Osteoblast (primary cell): ENCODE measurements at regions not wholly inside any gene's neighbourhood (a gene's known extent, or its start where the extent isn't known, plus 50 kb on each side); places are given as distances from the start of the nearest gene placed in this dataset.

ENCODE experiments used
- DNase-seq: peaks from one replicate; pipeline ENCODE4 v3.0.0; 2011; ENCODE audit warnings: low spot score, mixed read lengths; ENCODE audit not compliant: insufficient read length; ENCODE audit errors: missing footprints
- H2AFZ ChIP-seq: 2 replicates; pipeline ENCODE4 v1.6.0; 2011; ENCODE audit warnings: mild to moderate bottlenecking, low read length
- H3K27ac ChIP-seq: 2 replicates; pipeline ENCODE4 v1.5.1; 2011; ENCODE audit warnings: mild to moderate bottlenecking, low read depth, low read length, moderate library complexity
- H3K27me3 ChIP-seq: 2 replicates; pipeline ENCODE4 v1.6.0; 2012; ENCODE audit warnings: mild to moderate bottlenecking, control low read depth, inconsistent platforms, low read length, moderate library complexity; ENCODE audit not compliant: insufficient read depth
- H3K36me3 ChIP-seq: 2 replicates; pipeline ENCODE4 v1.5.1; 2011; ENCODE audit warnings: mild to moderate bottlenecking, low read length, control low read depth, moderate library complexity; ENCODE audit not compliant: insufficient read depth
- H3K4me1 ChIP-seq: 2 replicates; pipeline ENCODE4 v1.5.1; 2011; ENCODE audit warnings: mild to moderate bottlenecking, low read length, control low read depth, moderate library complexity; ENCODE audit not compliant: insufficient read depth
- H3K4me2 ChIP-seq: 2 replicates; pipeline ENCODE4 v1.6.0; 2011; ENCODE audit warnings: mild to moderate bottlenecking, low read length; ENCODE audit not compliant: insufficient read depth
- H3K4me3 ChIP-seq: fragments of 200-600 bp; sonication (generic); 3 replicates; pipeline ENCODE4 v1.5.1; 2012; ENCODE audit warnings: mild to moderate bottlenecking, low read length, inconsistent platforms; ENCODE audit not compliant: insufficient read depth
- H3K79me2 ChIP-seq: 2 replicates; pipeline ENCODE4 v1.6.0; 2012; ENCODE audit warnings: mild to moderate bottlenecking, low read length, control low read depth, inconsistent platforms; ENCODE audit not compliant: insufficient read depth
- H3K9me3 ChIP-seq: 2 replicates; pipeline ENCODE4 v1.5.1; 2011; ENCODE audit warnings: low read depth, low read length, control low read depth
- H4K20me1 ChIP-seq: 2 replicates; pipeline ENCODE4 v1.6.0; 2012; ENCODE audit warnings: mild to moderate bottlenecking, low read length, control low read depth; ENCODE audit not compliant: insufficient read depth
- TF ChIP-seq, protein P1 (sequence below): IDR thresholded peaks from 2 replicates; pipeline ENCODE4 v1.5.1; 2011; ENCODE audit warnings: mild to moderate bottlenecking, low read depth, low read length, moderate library complexity; ENCODE audit errors: extremely low read depth

GRCh38 chr10:28468707-28469483 lies 64.0 kb upstream of the WAC start:
- Histone ChIP-seq H3K36me3 (no peaks in the 10 kb centered on the region), H4K20me1 (no peaks in the 10 kb centered on the region), H3K79me2 (no peaks in the 10 kb centered on the region), H3K4me2 (no peak overlapping the region), H2AFZ (no peak overlapping the region), H3K9me3 (no peaks in the 10 kb centered on the region), H3K4me1 (no peaks in the 10 kb centered on the region), H3K27me3 (peaks cover 12% of the 10 kb centered on the region), H3K4me3 (no peak overlapping the region), H3K27ac (no peak overlapping the region)
- DNase-seq = no peak
- TF ChIP-seq, protein P1, sequence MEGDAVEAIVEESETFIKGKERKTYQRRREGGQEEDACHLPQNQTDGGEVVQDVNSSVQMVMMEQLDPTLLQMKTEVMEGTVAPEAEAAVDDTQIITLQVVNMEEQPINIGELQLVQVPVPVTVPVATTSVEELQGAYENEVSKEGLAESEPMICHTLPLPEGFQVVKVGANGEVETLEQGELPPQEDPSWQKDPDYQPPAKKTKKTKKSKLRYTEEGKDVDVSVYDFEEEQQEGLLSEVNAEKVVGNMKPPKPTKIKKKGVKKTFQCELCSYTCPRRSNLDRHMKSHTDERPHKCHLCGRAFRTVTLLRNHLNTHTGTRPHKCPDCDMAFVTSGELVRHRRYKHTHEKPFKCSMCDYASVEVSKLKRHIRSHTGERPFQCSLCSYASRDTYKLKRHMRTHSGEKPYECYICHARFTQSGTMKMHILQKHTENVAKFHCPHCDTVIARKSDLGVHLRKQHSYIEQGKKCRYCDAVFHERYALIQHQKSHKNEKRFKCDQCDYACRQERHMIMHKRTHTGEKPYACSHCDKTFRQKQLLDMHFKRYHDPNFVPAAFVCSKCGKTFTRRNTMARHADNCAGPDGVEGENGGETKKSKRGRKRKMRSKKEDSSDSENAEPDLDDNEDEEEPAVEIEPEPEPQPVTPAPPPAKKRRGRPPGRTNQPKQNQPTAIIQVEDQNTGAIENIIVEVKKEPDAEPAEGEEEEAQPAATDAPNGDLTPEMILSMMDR = no peak

DNA sequence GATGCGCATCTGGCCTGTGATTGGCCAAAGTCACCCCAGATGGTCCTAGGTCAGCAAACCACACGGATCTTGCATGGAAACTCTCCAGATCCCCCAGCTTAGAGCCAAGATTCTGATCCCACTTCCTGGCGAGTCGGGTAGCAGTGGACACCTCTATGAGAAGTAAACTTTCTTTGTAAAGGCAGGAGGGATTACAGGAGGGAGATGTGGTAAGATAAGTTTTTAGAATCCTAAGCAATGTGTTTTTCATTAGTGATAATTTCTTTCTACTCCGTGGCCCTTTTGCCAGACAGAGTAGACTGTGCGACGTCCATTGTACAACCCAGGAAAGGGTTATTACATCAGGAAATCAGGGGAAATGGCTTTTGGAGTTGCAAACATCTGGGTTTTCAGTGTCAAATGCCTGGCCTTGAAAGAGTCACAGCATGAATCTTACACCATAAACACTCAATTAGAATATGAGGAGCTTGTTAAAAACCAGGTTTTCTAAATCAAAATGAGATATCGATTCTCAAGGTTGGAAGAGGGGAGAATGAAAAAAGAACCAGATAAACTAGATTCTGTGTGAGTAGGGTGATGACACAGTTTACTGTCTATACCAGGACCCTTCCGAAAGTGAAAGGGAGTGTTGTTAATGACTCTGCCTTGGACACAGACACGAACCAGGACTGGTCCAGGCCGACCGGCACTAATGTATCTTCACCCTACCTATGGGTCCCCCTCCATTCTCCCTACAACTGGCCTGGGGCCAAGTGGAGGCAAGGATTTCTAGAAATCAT lies 61.9 kb upstream of the WAC start:
- Histone ChIP-seq H3K9me3 (no peaks in the 10 kb centered on the region), H3K4me3 (no peak overlapping the region), H3K36me3 (no peaks in the 10 kb centered on the region), H3K4me2 (peak overlapping the region; percentile 13), H2AFZ (no peak overlapping the region), H4K20me1 (no peaks in the 10 kb centered on the region), H3K27me3 (peaks cover 15% of the 10 kb centered on the region), H3K27ac (no peak overlapping the region), H3K79me2 (no peaks in the 10 kb centered on the region), H3K4me1 (no peaks in the 10 kb centered on the region)
- DNase-seq = peak; percentile 43
- TF ChIP-seq, protein P1 = no peak

GRCh38 chr10:28471652-28472050 lies 61.3 kb upstream of the WAC start:
- no peaks in the 10 kb centered on the region for H4K20me1 ChIP-seq
- no peaks in the 10 kb centered on the region for H3K9me3 ChIP-seq
- no peaks in the 10 kb centered on the region for H3K79me2 ChIP-seq
- no peak for DNase-seq
- TF ChIP-seq, protein P1 = no peak
- no peaks in the 10 kb centered on the region for H3K36me3 ChIP-seq
- H2AFZ ChIP-seq = no peak overlapping the region
- H3K27me3 ChIP-seq = peaks cover 15% of the 10 kb centered on the region
- H3K4me1 ChIP-seq = no peaks in the 10 kb centered on the region
- no peak overlapping the region for H3K27ac ChIP-seq
- peak overlapping the region; percentile 13 for H3K4me2 ChIP-seq
- no peak overlapping the region for H3K4me3 ChIP-seq

DNA sequence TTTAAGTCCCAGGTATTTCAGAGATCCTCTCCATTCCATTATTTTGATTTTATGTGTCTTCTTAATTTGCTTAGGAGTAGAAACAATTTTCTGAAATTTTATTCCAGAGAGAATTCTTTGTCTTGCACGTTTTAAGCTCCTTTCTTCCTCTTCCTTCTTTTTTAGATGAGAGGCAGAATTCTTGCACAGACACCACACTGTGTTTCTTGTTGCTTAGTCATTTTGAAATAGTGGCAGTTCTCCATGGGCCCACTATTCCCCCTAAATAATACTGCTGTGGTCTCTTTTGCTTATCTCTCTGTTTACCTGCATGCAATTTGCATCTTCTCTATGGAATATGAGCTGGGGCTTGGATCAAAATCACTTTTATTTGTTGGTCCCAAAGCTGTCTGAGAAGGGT lies 54.3 kb upstream of the WAC start:
- Histone ChIP-seq H4K20me1 (no peaks in the 10 kb centered on the region), H3K36me3 (no peaks in the 10 kb centered on the region), H3K4me1 (no peaks in the 10 kb centered on the region), H3K4me3 (no peak overlapping the region), H3K27me3 (peaks cover 3% of the 10 kb centered on the region), H3K4me2 (no peak overlapping the region), H3K9me3 (no peaks in the 10 kb centered on the region), H3K79me2 (no peaks in the 10 kb centered on the region), H3K27ac (no peak overlapping the region), H2AFZ (no peak overlapping the region)
- no peak for DNase-seq
- TF ChIP-seq, protein P1 = no peak
